ENCODE measurements at regions not wholly inside any gene's neighbourhood (a gene's known extent, or its start where the extent isn't known, plus 50 kb on each side); places are given as distances from the start of the nearest gene placed in this dataset.

- Histone ChIP-seq H3K9me3 (ENCODE audit: control insufficient read depth, insufficient read depth, low read depth, low read length) (no peaks in the 10 kb centered on the region), H3K27ac (ENCODE audit: extremely low read depth, low read depth, low read length) (no peak overlapping the region), H3K4me3 (ENCODE audit: low read depth, low read length) (no peak overlapping the region), H3K36me3 (ENCODE audit: control insufficient read depth in 2 of 2, insufficient read depth in 1 of 2, low read length in 2 of 2) (no peaks in the 10 kb centered on the region), H3K4me1 (ENCODE audit: control insufficient read depth, insufficient read depth, low read length) (no peaks in the 10 kb centered on the region)
- TF ChIP-seq TRIM28 (IDR thresholded peaks at IDR 0.05; ENCODE audit: borderline replicate concordance, low read length) (no peak), ZNF24 (tag by site-specific recombination; IDR thresholded peaks at IDR 0.05) (no peak), REPIN1 (tag by site-specific recombination; IDR thresholded peaks at IDR 0.05; ENCODE audit: low read depth) (no peak), REST (tag by site-specific recombination; IDR thresholded peaks at IDR 0.05) (no peak), ZNF558 (tag by site-specific recombination; IDR thresholded peaks at IDR 0.05) (no peak), ZNF404 (tag by site-specific recombination; IDR thresholded peaks at IDR 0.05) (no peak), KLF8 (tag by site-specific recombination; IDR thresholded peaks at IDR 0.05) (no peak), MYNN (tag by site-specific recombination; IDR thresholded peaks at IDR 0.05; ENCODE audit: borderline replicate concordance) (no peak), HIC1 (tag by site-specific recombination; IDR thresholded peaks at IDR 0.05) (no peak)
- POLR2A ChIA-PET = no interaction called here
- CTCF ChIA-PET = no interaction called here
Observed at GRCh38 chr10:111539246-111539645, 462.4 kb downstream of the ADRA2A start.

GRCh38 chr10:111543854-111544253 is 467.0 kb downstream of the ADRA2A start:
- H3K4me1 ChIP-seq (ENCODE audit: control insufficient read depth, insufficient read depth, low read length) = no peaks in the 10 kb centered on the region
- POLR2A ChIA-PET = no interaction called here
- no peak overlapping the region for H3K27ac ChIP-seq (ENCODE audit: extremely low read depth, low read depth, low read length)
- no peak for TF ChIP-seq ZBTB21 (tag by site-specific recombination; IDR thresholded peaks at IDR 0.05)
- no peak for TF ChIP-seq GLIS2 (tag by site-specific recombination; IDR thresholded peaks at IDR 0.05)
- no peaks in the 10 kb centered on the region for H3K36me3 ChIP-seq (ENCODE audit: control insufficient read depth in 2 of 2, insufficient read depth in 1 of 2, low read length in 2 of 2)
- no peaks in the 10 kb centered on the region for H3K9me3 ChIP-seq (ENCODE audit: control insufficient read depth, insufficient read depth, low read depth, low read length)
- CTCF ChIA-PET = no interaction called here
- no peak overlapping the region for H3K4me3 ChIP-seq (ENCODE audit: low read depth, low read length)

- H3K4me3 ChIP-seq (ENCODE audit: low read depth, low read length) = no peak overlapping the region
- POLR2A ChIA-PET = no interaction called here
- H3K9me3 ChIP-seq (ENCODE audit: control insufficient read depth, insufficient read depth, low read depth, low read length) = no peaks in the 10 kb centered on the region
- CTCF ChIA-PET = no interaction called here
- no peaks in the 10 kb centered on the region for H3K4me1 ChIP-seq (ENCODE audit: control insufficient read depth, insufficient read depth, low read length)
- no peak overlapping the region for H3K27ac ChIP-seq (ENCODE audit: extremely low read depth, low read depth, low read length)
- no peaks in the 10 kb centered on the region for H3K36me3 ChIP-seq (ENCODE audit: control insufficient read depth in 2 of 2, insufficient read depth in 1 of 2, low read length in 2 of 2)
- TF ChIP-seq KLF1 (tag by site-specific recombination; IDR thresholded peaks at IDR 0.05) (no peak), PRDM1 (tag by site-specific recombination; IDR thresholded peaks at IDR 0.05) (no peak), ZNF211 (tag by site-specific recombination; IDR thresholded peaks at IDR 0.05; ENCODE audit: low read depth) (no peak), HIC1 (tag by site-specific recombination; IDR thresholded peaks at IDR 0.05) (no peak), HOXD13 (CRISPR knock-in tag; IDR thresholded peaks at IDR 0.05; ENCODE audit: borderline replicate concordance) (no peak), ZBTB20 (tag by site-specific recombination; IDR thresholded peaks at IDR 0.05) (no peak)
Observed at GRCh38 chr10:111545861-111546605, 469.2 kb downstream of the ADRA2A start.

Measured in HEK293 (cell line).